ENCODE measurements at regions not wholly inside any gene's neighbourhood (a gene's known extent, or its start where the extent isn't known, plus 50 kb on each side); places are given as distances from the start of the nearest gene placed in this dataset.

DNA sequence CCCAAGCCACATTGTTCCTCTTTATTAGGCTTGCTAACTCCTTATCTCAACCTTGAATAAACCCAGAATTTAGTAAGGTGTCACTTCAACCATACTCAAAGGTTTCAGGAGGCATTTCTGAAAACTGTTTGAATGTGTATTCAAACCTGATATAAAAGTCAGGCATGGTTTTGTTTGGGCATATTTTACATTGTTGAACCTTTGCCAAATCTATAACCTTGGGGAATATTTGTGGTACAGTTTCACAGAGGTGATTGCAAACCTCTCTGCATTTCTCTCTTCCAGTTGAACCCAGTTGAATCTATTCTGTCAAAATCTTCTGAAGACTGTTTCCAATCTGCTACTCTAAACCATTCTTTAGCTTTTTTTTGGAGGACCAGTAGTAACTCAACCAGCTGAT is 409.0 kb downstream of the TECRL start:
- FAIRE-seq (no peak), DNase-seq (ENCODE audit: low read depth, low spot score) (no peak)
- Histone ChIP-seq H3K27ac (ENCODE audit: control insufficient read depth, insufficient read depth, low read length) (no peak overlapping the region), H3K9me1 (ENCODE audit: control insufficient read depth, extremely low read depth, insufficient read depth, low read length) (no peaks in the 10 kb centered on the region), H2AFZ (ENCODE audit: control insufficient read depth, low read length) (no peak overlapping the region), H3K9ac (ENCODE audit: control insufficient read depth, extremely low read depth, insufficient read depth, low read length) (no peak overlapping the region), H4K20me1 (ENCODE audit: control insufficient read depth, extremely low read depth, insufficient read depth, low read length) (no peaks in the 10 kb centered on the region), H3K4me1 (ENCODE audit: control insufficient read depth, extremely low read depth, insufficient read depth, low read length) (no peaks in the 10 kb centered on the region), H3K79me2 (ENCODE audit: control insufficient read depth, insufficient read depth, low read length) (no peaks in the 10 kb centered on the region), H3K27me3 (ENCODE audit: control insufficient read depth, extremely low read depth, insufficient read depth, low read length) (no peaks in the 10 kb centered on the region), H3K36me3 (ENCODE audit: control insufficient read depth in 2 of 2, extremely low read depth in 1 of 2, insufficient read depth in 2 of 2, low read length in 2 of 2) (no peaks in the 10 kb centered on the region), H3K4me3 (ENCODE audit: control insufficient read depth in 2 of 3, extremely low read depth in 1 of 3, insufficient read depth in 2 of 3, low read depth in 1 of 3, low read length in 3 of 3) (no peak overlapping the region), H3K9me3 (ENCODE audit: control insufficient read depth, low read depth, low read length) (no peaks in the 10 kb centered on the region), H3K4me2 (ENCODE audit: control insufficient read depth, extremely low read depth, insufficient read depth, low read depth, low read length) (no peak overlapping the region)
- no peak for TF ChIP-seq EZH2 (IDR thresholded peaks at IDR 0.05; ENCODE audit: low read length)
- TF ChIP-seq, protein P1, sequence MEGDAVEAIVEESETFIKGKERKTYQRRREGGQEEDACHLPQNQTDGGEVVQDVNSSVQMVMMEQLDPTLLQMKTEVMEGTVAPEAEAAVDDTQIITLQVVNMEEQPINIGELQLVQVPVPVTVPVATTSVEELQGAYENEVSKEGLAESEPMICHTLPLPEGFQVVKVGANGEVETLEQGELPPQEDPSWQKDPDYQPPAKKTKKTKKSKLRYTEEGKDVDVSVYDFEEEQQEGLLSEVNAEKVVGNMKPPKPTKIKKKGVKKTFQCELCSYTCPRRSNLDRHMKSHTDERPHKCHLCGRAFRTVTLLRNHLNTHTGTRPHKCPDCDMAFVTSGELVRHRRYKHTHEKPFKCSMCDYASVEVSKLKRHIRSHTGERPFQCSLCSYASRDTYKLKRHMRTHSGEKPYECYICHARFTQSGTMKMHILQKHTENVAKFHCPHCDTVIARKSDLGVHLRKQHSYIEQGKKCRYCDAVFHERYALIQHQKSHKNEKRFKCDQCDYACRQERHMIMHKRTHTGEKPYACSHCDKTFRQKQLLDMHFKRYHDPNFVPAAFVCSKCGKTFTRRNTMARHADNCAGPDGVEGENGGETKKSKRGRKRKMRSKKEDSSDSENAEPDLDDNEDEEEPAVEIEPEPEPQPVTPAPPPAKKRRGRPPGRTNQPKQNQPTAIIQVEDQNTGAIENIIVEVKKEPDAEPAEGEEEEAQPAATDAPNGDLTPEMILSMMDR (optimal IDR thresholded peaks at IDR 0.05 in 1 of 3, IDR thresholded peaks at IDR 0.05 in 1 of 3, conservative IDR thresholded peaks at IDR 0.05 in 1 of 3; ENCODE audit: extremely low read depth in 1 of 3, insufficient read depth in 2 of 3, low read length in 3 of 3): no peak
- dilution Hi-C loops (cut with MboI; ENCODE audit: extremely low pct_ligation_motif_present, low sequenced_read_pairs): no loop called here

DNA sequence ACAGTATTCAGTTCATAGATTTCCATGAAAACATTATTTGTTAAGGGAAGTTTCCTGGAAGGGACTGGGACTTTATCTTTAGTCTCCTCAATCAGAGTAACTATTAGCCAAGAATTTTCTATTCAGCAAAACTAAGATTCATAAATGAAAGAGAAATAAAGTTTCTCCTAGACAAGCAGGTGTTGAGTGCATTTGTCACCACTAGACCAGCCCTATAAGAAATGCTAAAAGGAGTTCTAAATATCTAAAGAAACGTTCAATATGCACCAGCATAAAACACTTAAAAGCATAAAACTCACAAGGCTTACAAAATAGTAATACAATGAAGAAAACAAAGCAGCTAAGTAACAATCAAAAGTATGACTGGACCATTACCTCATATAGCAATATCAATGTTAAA is 423.0 kb downstream of the TECRL start:
- Histone ChIP-seq H4K20me1 (ENCODE audit: control insufficient read depth, extremely low read depth, insufficient read depth, low read length) (no peaks in the 10 kb centered on the region), H3K4me2 (ENCODE audit: control insufficient read depth, extremely low read depth, insufficient read depth, low read depth, low read length) (no peak overlapping the region), H3K79me2 (ENCODE audit: control insufficient read depth, insufficient read depth, low read length) (no peaks in the 10 kb centered on the region), H3K9ac (ENCODE audit: control insufficient read depth, extremely low read depth, insufficient read depth, low read length) (no peak overlapping the region), H3K27me3 (ENCODE audit: control insufficient read depth, extremely low read depth, insufficient read depth, low read length) (no peaks in the 10 kb centered on the region), H3K9me3 (ENCODE audit: control insufficient read depth, low read depth, low read length) (no peaks in the 10 kb centered on the region), H3K9me1 (ENCODE audit: control insufficient read depth, extremely low read depth, insufficient read depth, low read length) (no peaks in the 10 kb centered on the region), H2AFZ (ENCODE audit: control insufficient read depth, low read length) (no peak overlapping the region), H3K4me1 (ENCODE audit: control insufficient read depth, extremely low read depth, insufficient read depth, low read length) (no peaks in the 10 kb centered on the region), H3K36me3 (ENCODE audit: control insufficient read depth in 2 of 2, extremely low read depth in 1 of 2, insufficient read depth in 2 of 2, low read length in 2 of 2) (no peaks in the 10 kb centered on the region), H3K4me3 (ENCODE audit: control insufficient read depth in 2 of 3, extremely low read depth in 1 of 3, insufficient read depth in 2 of 3, low read depth in 1 of 3, low read length in 3 of 3) (no peak overlapping the region), H3K27ac (ENCODE audit: control insufficient read depth, insufficient read depth, low read length) (no peak overlapping the region)
- TF ChIP-seq, protein P1 (optimal IDR thresholded peaks at IDR 0.05 in 1 of 3, IDR thresholded peaks at IDR 0.05 in 1 of 3, conservative IDR thresholded peaks at IDR 0.05 in 1 of 3; ENCODE audit: extremely low read depth in 1 of 3, insufficient read depth in 2 of 3, low read length in 3 of 3): no peak
- TF ChIP-seq EZH2 (IDR thresholded peaks at IDR 0.05; ENCODE audit: low read length): no peak
- no peak for DNase-seq (ENCODE audit: low read depth, low spot score)
- no peak for FAIRE-seq
- dilution Hi-C loops (cut with MboI; ENCODE audit: extremely low pct_ligation_motif_present, low sequenced_read_pairs): no loop called here

All from keratinocyte (primary cell).